HepG2 (cell line): ENCODE measurements at regions not wholly inside any gene's neighbourhood (a gene's known extent, or its start where the extent isn't known, plus 50 kb on each side); places are given as distances from the start of the nearest gene placed in this dataset.

Experiments
- ATAC-seq: fragments of 200-7000 bp; cut with Tn5 transposase; 3 replicates; pipeline ENCODE4 v1.9.1; 2020; ENCODE audit warnings: mild to moderate bottlenecking, moderate library complexity
- BruUV-seq: library from RNA; stranded (reverse); fragments of 400-500 nt; replicated peaks from 2 replicates; lab custom pipeline; 2021; lab: Mats Ljungman, UMichigan
- CTCF ChIA-PET: fragments of 300-600 bp; formaldehyde crosslinking; extraction: SDS; loops from one replicate; lab custom pipeline; 2021; ENCODE audit warnings: low total read pairs, inconsistent platforms, low intra/inter-chr PET ratio; lab: Yijun Ruan, JAX
- POLR2A ChIA-PET: fragments of 350-600 bp; sonication (Branson Sonifier 250); formaldehyde crosslinking; loops from one replicate; lab custom pipeline; 2020; ENCODE audit warnings: antibody characterized with exemption, inconsistent platforms; lab: Yijun Ruan, JAX
- DNase-seq: peaks from one replicate; pipeline ENCODE4 v3.0.0-alpha.2; 2015; ENCODE audit warnings: low spot score
- FAIRE-seq: peaks from 3 replicates; lab custom pipeline; 2011; peaks lifted over from hg19 to GRCh38; lab: Jason Lieb, UNC
- H2AFZ ChIP-seq: one replicate; pipeline ENCODE4 v1.6.1; 2011; ENCODE audit warnings: low read length, inconsistent platforms
- H3K27ac ChIP-seq: fragments of 300-600 bp; 3 replicates; pipeline ENCODE4 v1.8.0; 2011; ENCODE audit warnings: mixed run types, mild to moderate bottlenecking, mixed read lengths, low read length, inconsistent platforms; ENCODE audit not compliant: insufficient read depth; ENCODE audit errors: extremely low read length
- H3K27me3 ChIP-seq, 2 experiments: fragments of 200-600 bp in 1 of 2; 2 replicates in 1 of 2; 3 replicates in 1 of 2; pipeline versions ENCODE4 v1.6.0 to v1.8.0; 2011; ENCODE audit warnings: low read length in 2 of 2, mild to moderate bottlenecking in 2 of 2, moderate library complexity in 2 of 2, inconsistent platforms in 1 of 2; ENCODE audit not compliant: insufficient read depth in 2 of 2, control insufficient read depth in 1 of 2
- H3K36me3 ChIP-seq, 2 experiments: fragments of 200-600 bp in 1 of 2; replicated peaks in 1 of 2; 2 replicates in 1 of 2; 3 replicates in 1 of 2; pipeline versions ENCODE4 v1.5.1 to v1.8.0; 2011; ENCODE audit warnings: low read length in 2 of 2, inconsistent platforms in 1 of 2; ENCODE audit not compliant: insufficient read depth in 2 of 2, control insufficient read depth in 1 of 2
- H3K4me1 ChIP-seq: 2 replicates; pipeline ENCODE4 v1.5.1; 2012; ENCODE audit warnings: low read length, inconsistent platforms; ENCODE audit not compliant: insufficient read depth
- H3K4me2 ChIP-seq: 2 replicates; pipeline ENCODE4 v1.6.0; 2011; ENCODE audit warnings: low read depth, low read length, inconsistent platforms
- H3K4me3 ChIP-seq, 3 experiments: fragments of 200-600 bp in 1 of 3; sonication (generic), shearing (Covaris generic) in 1 of 3; replicated peaks in 1 of 3; 2 replicates each; pipeline ENCODE4 v1.5.1; 2011 to 2016; ENCODE audit warnings: low read length in 3 of 3, inconsistent platforms in 2 of 3, low read depth in 2 of 3, mild to moderate bottlenecking in 2 of 3, control low read depth in 1 of 3, mixed read lengths in 1 of 3; ENCODE audit not compliant: insufficient read depth in 1 of 3
- H3K79me2 ChIP-seq: one replicate; pipeline ENCODE4 v1.6.1; 2011; ENCODE audit warnings: low read length, inconsistent platforms; ENCODE audit not compliant: insufficient read depth
- H3K9ac ChIP-seq: 2 replicates; pipeline ENCODE4 v1.6.0; 2011; ENCODE audit warnings: mild to moderate bottlenecking, low read depth, low read length, inconsistent platforms; ENCODE audit not compliant: insufficient read depth
- H3K9me3 ChIP-seq: 2 replicates; pipeline ENCODE4 v1.5.1; 2012; ENCODE audit warnings: mild to moderate bottlenecking, low read length
- H4K20me1 ChIP-seq: 2 replicates; pipeline ENCODE4 v1.6.0; 2011; ENCODE audit warnings: inconsistent platforms, mild to moderate bottlenecking, low read length, moderate library complexity; ENCODE audit not compliant: insufficient read depth
- ARHGAP35 ChIP-seq: sonication (generic); formaldehyde crosslinking; IDR thresholded peaks from 2 replicates; pipeline ENCODE4 v1.9.0; 2022; ENCODE audit warnings: mild to moderate bottlenecking, inconsistent platforms, moderate library complexity, missing genetic modification reagents, borderline replicate concordance
- FOXC1 ChIP-seq: sonication (generic); formaldehyde crosslinking; IDR thresholded peaks from 2 replicates; pipeline ENCODE4 v1.8.0; 2022; ENCODE audit warnings: mild to moderate bottlenecking, missing genetic modification reagents, borderline replicate concordance
- GATAD2A ChIP-seq: IDR thresholded peaks from 2 replicates; pipeline ENCODE4 v1.6.1; 2016
- HMG20A ChIP-seq: IDR thresholded peaks from 2 replicates; pipeline ENCODE4 v1.6.1; 2016; ENCODE audit warnings: borderline replicate concordance
- IRF1 ChIP-seq: sonication (generic); formaldehyde crosslinking; IDR thresholded peaks from 2 replicates; pipeline ENCODE4 v1.4.0; 2020; ENCODE audit warnings: low read depth, mild to moderate bottlenecking, missing genetic modification reagents
- NFAT5 ChIP-seq: sonication (generic); formaldehyde crosslinking; IDR thresholded peaks from 2 replicates; pipeline ENCODE4 v1.4.0; 2020; ENCODE audit warnings: missing genetic modification reagents
- SCMH1 ChIP-seq: sonication (generic); formaldehyde crosslinking; IDR thresholded peaks from 2 replicates; pipeline ENCODE4 v1.9.0; 2021; ENCODE audit warnings: missing genetic modification reagents, mild to moderate bottlenecking, borderline replicate concordance
- SPEN ChIP-seq: sonication (generic); formaldehyde crosslinking; IDR thresholded peaks from 2 replicates; pipeline ENCODE4 v1.5.1; 2020; ENCODE audit warnings: low read depth, mild to moderate bottlenecking, missing genetic modification reagents
- TCF7 ChIP-seq: sonication (generic); IDR thresholded peaks from 2 replicates; pipeline ENCODE4 v1.6.1; 2016; ENCODE audit warnings: antibody characterized with exemption, low read depth
- ZBTB33 ChIP-seq: sonication (generic); formaldehyde crosslinking; IDR thresholded peaks from 2 replicates; pipeline ENCODE4 v1.4.0; 2020; ENCODE audit warnings: missing genetic modification reagents
- ZFP36L2 ChIP-seq: sonication (generic); formaldehyde crosslinking; IDR thresholded peaks from 2 replicates; pipeline ENCODE4 v1.4.0; 2020; ENCODE audit warnings: missing genetic modification reagents
- ZNF10 ChIP-seq: sonication (generic); formaldehyde crosslinking; IDR thresholded peaks from 2 replicates; pipeline ENCODE4 v1.4.0; 2020; ENCODE audit warnings: mild to moderate bottlenecking, low read depth, missing genetic modification reagents, borderline replicate concordance
- ZNF343 ChIP-seq: sonication (generic); formaldehyde crosslinking; IDR thresholded peaks from 2 replicates; pipeline ENCODE4 v1.4.0; 2020; ENCODE audit warnings: mild to moderate bottlenecking, missing genetic modification reagents
- ZNF607 ChIP-seq: sonication (generic); formaldehyde crosslinking; IDR thresholded peaks from 2 replicates; pipeline ENCODE4 v1.5.1; 2020; ENCODE audit warnings: missing genetic modification reagents, mild to moderate bottlenecking, borderline replicate concordance
- ZNF639 ChIP-seq: conservative IDR thresholded peaks from 2 replicates; pipeline ENCODE4 v1.6.1; 2018; ENCODE audit warnings: missing genetic modification reagents
- ZNF766 ChIP-seq: sonication (generic); formaldehyde crosslinking; IDR thresholded peaks from 2 replicates; pipeline ENCODE4 v1.5.0; 2020; ENCODE audit warnings: missing genetic modification reagents, borderline replicate concordance
- ZNF816 ChIP-seq: sonication (generic); formaldehyde crosslinking; IDR thresholded peaks from 2 replicates; pipeline ENCODE4 v1.8.0; 2022; ENCODE audit warnings: missing genetic modification reagents, mild to moderate bottlenecking, borderline replicate concordance
- WGBS: methylation state at CpG from one replicate; pipeline ENCODE4 v1.1.6; 2017; ENCODE audit warnings: low lambda C conversion rate; 5-methylcytosine and 5-hydroxymethylcytosine counted together
- in situ Hi-C: cut with HindIII; loops from 2 replicates; pipeline ENCODE4 v1.10.0; 2017; ENCODE audit warnings: low pct_unique_long_range_greater_than_20kb; ENCODE audit not compliant: extremely low pct_ligation_motif_present
- intact Hi-C: fragments of 100-400 bp; cut with micrococcal nuclease; formaldehyde crosslinking; loops from one replicate; pipeline ENCODE4 v1.10.0; 2022; ENCODE audit not compliant: unreplicated experiment

GRCh38 chr11:128374026-128374425, 213.3 kb downstream of the ETS1 start:
- BruUV-seq = no TSS peak
- Histone ChIP-seq H3K4me3 (no peak overlapping the region), H3K9ac (no peak overlapping the region), H3K27me3 (no peaks in the 10 kb centered on the region), H2AFZ (no peak overlapping the region), H3K27ac (no peak overlapping the region), H3K9me3 (no peaks in the 10 kb centered on the region), H4K20me1 (no peaks in the 10 kb centered on the region), H3K79me2 (no peaks in the 10 kb centered on the region), H3K4me2 (no peak overlapping the region), H3K4me1 (no peaks in the 10 kb centered on the region), H3K36me3 (no peaks in the 10 kb centered on the region)
- in situ Hi-C loops (no loop called here), intact Hi-C loops (no loop called here)
- ChIA-PET POLR2A (no interaction called here), CTCF (no interaction called here)
- 18% methylated on average over 3 of the region's 3 CpGs for WGBS
- DNase-seq = no peak
- no peak for FAIRE-seq
- ATAC-seq = no peak
- TF ChIP-seq GATAD2A (no peak), ZNF766 (CRISPR knock-in tag) (no peak), SPEN (no peak), HMG20A (no peak), ZNF607 (CRISPR knock-in tag) (no peak), ZBTB33 (CRISPR knock-in tag) (no peak), ZNF343 (no peak), NFAT5 (CRISPR knock-in tag) (no peak), ZNF816 (CRISPR knock-in tag) (no peak), SCMH1 (CRISPR knock-in tag) (no peak), TCF7 (no peak), ARHGAP35 (no peak), IRF1 (CRISPR knock-in tag) (no peak), ZNF10 (CRISPR knock-in tag) (no peak), ZNF639 (no peak), ZFP36L2 (CRISPR knock-in tag) (no peak), FOXC1 (CRISPR knock-in tag) (no peak)
